DND-41 (cell line): ENCODE measurements at regions not wholly inside any gene's neighbourhood (a gene's known extent, or its start where the extent isn't known, plus 50 kb on each side); places are given as distances from the start of the nearest gene placed in this dataset.

Source experiments
- ATAC-seq: fragments of 200-7000 bp; cut with Tn5 transposase; 3 replicates; pipeline ENCODE4 v1.9.1; 2021; ENCODE audit warnings: low read depth; ENCODE audit not compliant: insufficient read depth
- DNase-seq: peaks from one replicate; pipeline ENCODE4 v3.0.0-alpha.2; 2020
- H2AFZ ChIP-seq: 2 replicates; pipeline ENCODE4 v1.6.0; 2012; ENCODE audit warnings: low read depth, low read length
- H3K27ac ChIP-seq: 2 replicates; pipeline ENCODE4 v1.5.1; 2012; ENCODE audit warnings: low read length, inconsistent platforms
- H3K27me3 ChIP-seq: fragments of 200-600 bp; sonication (generic); 2 replicates; pipeline ENCODE4 v1.6.0; 2012; ENCODE audit warnings: low read length, mild to moderate bottlenecking, inconsistent platforms; ENCODE audit not compliant: insufficient read depth, poor library complexity
- H3K36me3 ChIP-seq: 2 replicates; pipeline ENCODE4 v1.5.1; 2012; ENCODE audit warnings: low read length, inconsistent platforms; ENCODE audit not compliant: insufficient read depth
- H3K4me1 ChIP-seq: 2 replicates; pipeline ENCODE4 v1.5.1; 2012; ENCODE audit warnings: mild to moderate bottlenecking, low read length; ENCODE audit not compliant: insufficient read depth
- H3K4me2 ChIP-seq: 2 replicates; pipeline ENCODE4 v1.6.0; 2012; ENCODE audit warnings: mild to moderate bottlenecking, moderate library complexity, low read length, inconsistent platforms; ENCODE audit not compliant: insufficient read depth
- H3K4me3 ChIP-seq, 2 experiments: fragments of 200-600 bp in 1 of 2; shearing (Covaris generic) in 1 of 2; 2 replicates each; pipeline ENCODE4 v1.5.1; 2012 to 2016; ENCODE audit warnings: inconsistent platforms in 2 of 2, low read length in 2 of 2, mild to moderate bottlenecking in 2 of 2, low read depth in 1 of 2, moderate library complexity in 1 of 2
- H3K79me2 ChIP-seq: 2 replicates; pipeline ENCODE4 v1.6.0; 2012; ENCODE audit warnings: low read length, inconsistent platforms; ENCODE audit not compliant: insufficient read depth
- H3K9ac ChIP-seq: 2 replicates; pipeline ENCODE4 v1.6.0; 2012; ENCODE audit warnings: low read depth, mild to moderate bottlenecking, inconsistent platforms, low read length, moderate library complexity
- H3K9me3 ChIP-seq: 2 replicates; pipeline ENCODE4 v1.5.1; 2012; ENCODE audit warnings: low read length, moderate library complexity, mild to moderate bottlenecking, inconsistent platforms; ENCODE audit not compliant: insufficient read depth, severe bottlenecking
- H4K20me1 ChIP-seq: 2 replicates; pipeline ENCODE4 v1.6.0; 2012; ENCODE audit warnings: low read length; ENCODE audit not compliant: insufficient read depth
- EZH2 ChIP-seq: IDR thresholded peaks from 3 replicates; pipeline ENCODE4 v1.6.1; 2012; ENCODE audit warnings: borderline replicate concordance, low read depth, mild to moderate bottlenecking, moderate library complexity, low read length, inconsistent platforms; ENCODE audit not compliant: severe bottlenecking
- TF ChIP-seq, protein P1 (sequence below): IDR thresholded peaks from 2 replicates; pipeline ENCODE4 v1.5.1; 2012; ENCODE audit warnings: borderline replicate concordance, low read length, moderate library complexity, mild to moderate bottlenecking; ENCODE audit not compliant: poor library complexity, severe bottlenecking; ENCODE audit errors: extremely low read depth

GRCh38 chr4:14887842-14888433 is 114.3 kb upstream of the CPEB2 start:
- Histone ChIP-seq H3K9me3 (no peaks in the 10 kb centered on the region), H3K4me3 (no peak overlapping the region), H4K20me1 (no peaks in the 10 kb centered on the region), H3K36me3 (no peaks in the 10 kb centered on the region), H3K27ac (no peak overlapping the region), H3K9ac (no peak overlapping the region), H3K27me3 (peaks cover 2% of the 10 kb centered on the region), H2AFZ (no peak overlapping the region), H3K4me2 (no peak overlapping the region), H3K4me1 (no peaks in the 10 kb centered on the region), H3K79me2 (no peaks in the 10 kb centered on the region)
- no peak for DNase-seq
- TF ChIP-seq, protein P1, sequence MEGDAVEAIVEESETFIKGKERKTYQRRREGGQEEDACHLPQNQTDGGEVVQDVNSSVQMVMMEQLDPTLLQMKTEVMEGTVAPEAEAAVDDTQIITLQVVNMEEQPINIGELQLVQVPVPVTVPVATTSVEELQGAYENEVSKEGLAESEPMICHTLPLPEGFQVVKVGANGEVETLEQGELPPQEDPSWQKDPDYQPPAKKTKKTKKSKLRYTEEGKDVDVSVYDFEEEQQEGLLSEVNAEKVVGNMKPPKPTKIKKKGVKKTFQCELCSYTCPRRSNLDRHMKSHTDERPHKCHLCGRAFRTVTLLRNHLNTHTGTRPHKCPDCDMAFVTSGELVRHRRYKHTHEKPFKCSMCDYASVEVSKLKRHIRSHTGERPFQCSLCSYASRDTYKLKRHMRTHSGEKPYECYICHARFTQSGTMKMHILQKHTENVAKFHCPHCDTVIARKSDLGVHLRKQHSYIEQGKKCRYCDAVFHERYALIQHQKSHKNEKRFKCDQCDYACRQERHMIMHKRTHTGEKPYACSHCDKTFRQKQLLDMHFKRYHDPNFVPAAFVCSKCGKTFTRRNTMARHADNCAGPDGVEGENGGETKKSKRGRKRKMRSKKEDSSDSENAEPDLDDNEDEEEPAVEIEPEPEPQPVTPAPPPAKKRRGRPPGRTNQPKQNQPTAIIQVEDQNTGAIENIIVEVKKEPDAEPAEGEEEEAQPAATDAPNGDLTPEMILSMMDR, result no peak
- TF ChIP-seq EZH2, result no peak
- no peak for ATAC-seq

- no peak for DNase-seq
- Histone ChIP-seq H3K4me2 (no peak overlapping the region), H3K27me3 (no peaks in the 10 kb centered on the region), H3K4me3 (no peak overlapping the region), H3K9me3 (no peaks in the 10 kb centered on the region), H3K4me1 (no peaks in the 10 kb centered on the region), H3K36me3 (no peaks in the 10 kb centered on the region), H2AFZ (no peak overlapping the region), H3K27ac (no peak overlapping the region), H3K79me2 (no peaks in the 10 kb centered on the region), H3K9ac (no peak overlapping the region), H4K20me1 (no peaks in the 10 kb centered on the region)
- no peak for TF ChIP-seq EZH2
- TF ChIP-seq, protein P1, result no peak
- no peak for ATAC-seq
Measured at GRCh38 chr4:14888790-14889572, 113.3 kb upstream of the CPEB2 start.

GRCh38 chr4:14892563-14892962 is 109.7 kb upstream of the CPEB2 start:
- H3K4me2 ChIP-seq, result no peak overlapping the region
- no peak for DNase-seq
- no peaks in the 10 kb centered on the region for H3K27me3 ChIP-seq
- H3K79me2 ChIP-seq, result no peaks in the 10 kb centered on the region
- TF ChIP-seq, protein P1, result no peak
- TF ChIP-seq EZH2, result no peak
- no peak overlapping the region for H3K27ac ChIP-seq
- no peak overlapping the region for H3K9ac ChIP-seq
- no peaks in the 10 kb centered on the region for H3K9me3 ChIP-seq
- no peaks in the 10 kb centered on the region for H3K4me1 ChIP-seq
- no peaks in the 10 kb centered on the region for H3K36me3 ChIP-seq
- no peak for ATAC-seq
- H3K4me3 ChIP-seq, result no peak overlapping the region
- no peaks in the 10 kb centered on the region for H4K20me1 ChIP-seq
- H2AFZ ChIP-seq, result no peak overlapping the region
